ENCODE measurements at regions not wholly inside any gene's neighbourhood (a gene's known extent, or its start where the extent isn't known, plus 50 kb on each side); places are given as distances from the start of the nearest gene placed in this dataset.

DNA sequence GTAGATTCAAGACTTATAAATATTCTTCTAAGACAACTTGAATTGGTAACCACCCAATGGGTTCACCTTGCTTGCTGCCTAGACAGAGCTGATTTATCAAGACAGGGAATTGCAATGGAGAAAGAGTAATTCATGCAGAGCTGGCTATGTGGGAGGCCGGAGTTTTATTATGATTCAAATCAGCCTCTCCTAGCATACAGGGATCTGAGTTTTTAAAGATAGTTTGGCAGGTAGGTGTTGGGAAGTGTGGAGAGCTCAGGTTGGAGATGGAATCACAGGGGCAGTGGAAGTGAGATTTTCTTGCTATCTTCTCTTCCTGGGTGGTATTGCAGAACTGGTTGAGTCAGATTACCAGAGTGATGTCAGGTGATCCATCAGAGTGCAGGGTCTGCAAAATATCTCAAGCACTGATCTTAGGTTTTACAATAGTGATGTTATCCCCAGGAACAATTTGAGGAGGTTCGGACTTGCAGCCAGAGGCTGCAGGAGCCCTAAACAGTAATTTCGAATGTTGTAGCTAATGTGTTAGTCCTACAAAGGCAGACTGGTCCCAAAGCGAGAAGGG, 1448.6 kb upstream of the RAG2 start:
- Histone ChIP-seq H3K4me2 (replicated peaks; ENCODE audit: extremely low read depth, low read length, poor library complexity, severe bottlenecking) (no peak overlapping the region), H4K20me1 (ENCODE audit: insufficient read depth, low read length) (no peaks in the 10 kb centered on the region), H3K4me3 (replicated peaks in 1 of 3; ENCODE audit: low read depth in 2 of 3, low read length in 3 of 3) (no peak overlapping the region), H3K27me3 (ENCODE audit: control insufficient read depth in 2 of 2, insufficient read depth in 2 of 2, low read length in 2 of 2) (no peaks in the 10 kb centered on the region), H3K79me2 (ENCODE audit: insufficient read depth, low read length) (no peaks in the 10 kb centered on the region), H3K27ac (ENCODE audit: low read depth in 1 of 2, low read length in 2 of 2) (no peak overlapping the region), H3K9ac (ENCODE audit: insufficient read depth, low read length, poor library complexity, severe bottlenecking) (no peak overlapping the region), H3K36me3 (replicated peaks in 1 of 2; ENCODE audit: control insufficient read depth in 1 of 2, insufficient read depth in 2 of 2, low read length in 2 of 2) (no peaks in the 10 kb centered on the region), H3K4me1 (ENCODE audit: control insufficient read depth in 1 of 2, insufficient read depth in 2 of 2, low read length in 2 of 2) (no peaks in the 10 kb centered on the region), H2AFZ (ENCODE audit: insufficient read depth, low read depth, low read length, poor library complexity, severe bottlenecking) (no peak overlapping the region), H3K9me3 (replicated peaks in 1 of 2; ENCODE audit: control insufficient read depth in 1 of 2, insufficient read depth in 1 of 2, low read length in 2 of 2) (peaks cover 0 to 4% of the 10 kb centered on the region in 2 donors)
- WGBS (ENCODE audit: insufficient coverage): 100% methylated on average over 2 of the region's 4 CpGs
- DNase-seq: no peak
- no peak overlapping the region for H3K4me3 Mint-ChIP-seq
- no peaks in the 10 kb centered on the region for H3K27me3 Mint-ChIP-seq (ENCODE audit: low read depth in 3 of 3)
- no peaks in the 10 kb centered on the region for H3K36me3 Mint-ChIP-seq
- H3K4me1 Mint-ChIP-seq: no peaks in the 10 kb centered on the region
- no peak for TF ChIP-seq CTCF (IDR thresholded peaks at IDR 0.05)
- intact Hi-C loops (cut with micrococcal nuclease): no loop called here
- H3K9me3 Mint-ChIP-seq: peaks cover 1 to 10% (median 4%) of the 10 kb centered on the region in 7 donors
- H3K27ac Mint-ChIP-seq: no peak overlapping the region

GRCh38 chr11:38043060-38043459, 1445.0 kb upstream of the RAG2 start:
- no peak overlapping the region for H3K4me2 ChIP-seq (replicated peaks; ENCODE audit: extremely low read depth, low read length, poor library complexity, severe bottlenecking)
- H2AFZ ChIP-seq (ENCODE audit: insufficient read depth, low read depth, low read length, poor library complexity, severe bottlenecking): no peak overlapping the region
- no peaks in the 10 kb centered on the region for H3K4me1 ChIP-seq (ENCODE audit: control insufficient read depth in 1 of 2, insufficient read depth in 2 of 2, low read length in 2 of 2)
- Mint-ChIP-seq H3K4me1 (no peaks in the 10 kb centered on the region), H3K27ac (no peak overlapping the region), H3K27me3 (ENCODE audit: low read depth in 3 of 3) (no peaks in the 10 kb centered on the region), H3K9me3 (peaks cover 2 to 7% (median 4%) of the 10 kb centered on the region in 7 donors), H3K4me3 (no peak overlapping the region), H3K36me3 (no peaks in the 10 kb centered on the region)
- H4K20me1 ChIP-seq (ENCODE audit: insufficient read depth, low read length): no peaks in the 10 kb centered on the region
- H3K79me2 ChIP-seq (ENCODE audit: insufficient read depth, low read length): no peaks in the 10 kb centered on the region
- peaks cover 0 to 6% of the 10 kb centered on the region in 2 donors for H3K9me3 ChIP-seq (replicated peaks in 1 of 2; ENCODE audit: control insufficient read depth in 1 of 2, insufficient read depth in 1 of 2, low read length in 2 of 2)
- H3K27ac ChIP-seq (ENCODE audit: low read depth in 1 of 2, low read length in 2 of 2): no peak overlapping the region
- intact Hi-C loops (cut with micrococcal nuclease): no loop called here
- H3K4me3 ChIP-seq (replicated peaks in 1 of 3; ENCODE audit: low read depth in 2 of 3, low read length in 3 of 3): no peak overlapping the region
- no peak overlapping the region for H3K9ac ChIP-seq (ENCODE audit: insufficient read depth, low read length, poor library complexity, severe bottlenecking)
- WGBS (ENCODE audit: insufficient coverage): no CpG with 5 or more reads among the region's 3 CpGs
- H3K36me3 ChIP-seq (replicated peaks in 1 of 2; ENCODE audit: control insufficient read depth in 1 of 2, insufficient read depth in 2 of 2, low read length in 2 of 2): no peaks in the 10 kb centered on the region
- no peak for TF ChIP-seq CTCF (IDR thresholded peaks at IDR 0.05)
- no peak for DNase-seq
- no peaks in the 10 kb centered on the region for H3K27me3 ChIP-seq (ENCODE audit: control insufficient read depth in 2 of 2, insufficient read depth in 2 of 2, low read length in 2 of 2)
